ENCODE measurements at regions not wholly inside any gene's neighbourhood (a gene's known extent, or its start where the extent isn't known, plus 50 kb on each side); places are given as distances from the start of the nearest gene placed in this dataset.
"Not testable (repeated sequence)": the region's sequence is repeated elsewhere in the genome, so short reads cannot be mapped to it uniquely, and the experiment has no call there.

GRCh38 chr4:186847429-186848131 lies 123.9 kb upstream of the FAT1 start:
- DNase-seq = not testable (repeated sequence)

GRCh38 chr4:186848437-186848836 lies 124.8 kb upstream of the FAT1 start:
- DNase-seq = no peak

- no peak for DNase-seq
Observed at GRCh38 chr4:186851291-186852072, 127.8 kb upstream of the FAT1 start.

- no peak for DNase-seq
Observed at GRCh38 chr4:186852073-186852420, 128.4 kb upstream of the FAT1 start.

- no peak for DNase-seq
Observed at GRCh38 chr4:186852964-186853391, 129.3 kb upstream of the FAT1 start.

- no peak for DNase-seq
Observed at GRCh38 chr4:186854256-186854655, 130.6 kb upstream of the FAT1 start.

GRCh38 chr4:186855111-186855510 lies 131.5 kb upstream of the FAT1 start:
- DNase-seq = no peak

- no peak for DNase-seq
Observed at GRCh38 chr4:186857793-186858192, 134.1 kb upstream of the FAT1 start.

GRCh38 chr4:186858355-186858754 lies 134.7 kb upstream of the FAT1 start:
- no peak for DNase-seq

- no peak for DNase-seq
Observed at GRCh38 chr4:186859420-186859819, 135.8 kb upstream of the FAT1 start.

GRCh38 chr4:186861317-186861716 lies 137.7 kb upstream of the FAT1 start:
- no peak for DNase-seq

GRCh38 chr4:186871856-186872255 lies 148.2 kb upstream of the FAT1 start:
- no peak for DNase-seq

- not testable (repeated sequence) for DNase-seq
Observed at GRCh38 chr4:186873095-186873494, 149.4 kb upstream of the FAT1 start.

- DNase-seq = no peak
Observed at GRCh38 chr4:186875476-186875875, 151.8 kb upstream of the FAT1 start.

GRCh38 chr4:186876961-186877626 lies 153.4 kb upstream of the FAT1 start:
- DNase-seq = no peak

- DNase-seq = no peak
Observed at GRCh38 chr4:186878203-186878776, 154.6 kb upstream of the FAT1 start.

GRCh38 chr4:186881521-186882220 lies 158.0 kb upstream of the FAT1 start:
- DNase-seq = no peak

- DNase-seq = no peak
Observed at GRCh38 chr4:186882293-186882692, 158.6 kb upstream of the FAT1 start.

GRCh38 chr4:186885289-186885688 lies 161.6 kb upstream of the FAT1 start:
- DNase-seq = no peak

GRCh38 chr4:186886759-186887158 lies 163.1 kb upstream of the FAT1 start:
- DNase-seq = no peak

- DNase-seq = no peak
Observed at GRCh38 chr4:186887291-186887700, 163.6 kb upstream of the FAT1 start.

GRCh38 chr4:186887752-186888151 lies 164.1 kb upstream of the FAT1 start:
- no peak for DNase-seq
